ENCODE measurements at regions not wholly inside any gene's neighbourhood (a gene's known extent, or its start where the extent isn't known, plus 50 kb on each side); places are given as distances from the start of the nearest gene placed in this dataset.

DNA sequence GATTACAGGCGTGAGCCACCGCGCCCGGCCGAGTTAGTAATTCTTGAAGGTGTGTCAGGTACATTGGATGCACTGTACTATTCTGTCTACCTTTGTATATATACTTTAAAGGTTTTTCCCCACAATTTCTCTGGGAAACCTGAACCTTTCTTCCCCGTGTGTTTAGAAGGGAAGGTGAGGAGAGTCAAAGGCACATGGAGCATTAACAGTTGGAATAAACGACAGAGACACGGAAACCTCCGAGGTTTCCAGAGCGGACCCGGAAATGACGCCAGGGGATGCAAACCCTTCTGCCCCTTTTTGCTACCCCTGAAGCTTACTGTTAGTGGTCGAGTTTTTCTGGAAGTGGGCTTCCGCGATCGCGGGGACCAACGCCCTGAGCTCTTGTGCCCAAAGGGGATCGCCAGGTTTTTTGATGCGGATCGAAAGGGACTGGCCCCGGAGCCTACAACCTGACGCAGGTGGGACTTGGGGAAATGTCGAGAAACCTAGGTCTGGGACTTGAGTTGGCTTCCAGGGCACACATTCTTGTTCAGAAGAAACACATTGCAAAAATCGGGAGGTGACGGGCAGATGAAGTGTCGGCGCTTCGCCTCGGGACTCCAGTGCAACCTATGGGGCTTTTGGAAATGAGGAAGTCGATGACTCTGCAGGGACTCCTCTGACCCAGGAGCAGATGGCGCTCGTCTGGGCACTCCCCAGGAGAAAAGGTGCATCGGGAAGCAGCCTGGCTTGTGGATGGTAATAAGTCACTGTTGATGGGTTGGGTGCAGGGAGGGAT lies 218.2 kb downstream of the OR2B2 start (continued):
- TF ChIP-seq, protein P1, sequence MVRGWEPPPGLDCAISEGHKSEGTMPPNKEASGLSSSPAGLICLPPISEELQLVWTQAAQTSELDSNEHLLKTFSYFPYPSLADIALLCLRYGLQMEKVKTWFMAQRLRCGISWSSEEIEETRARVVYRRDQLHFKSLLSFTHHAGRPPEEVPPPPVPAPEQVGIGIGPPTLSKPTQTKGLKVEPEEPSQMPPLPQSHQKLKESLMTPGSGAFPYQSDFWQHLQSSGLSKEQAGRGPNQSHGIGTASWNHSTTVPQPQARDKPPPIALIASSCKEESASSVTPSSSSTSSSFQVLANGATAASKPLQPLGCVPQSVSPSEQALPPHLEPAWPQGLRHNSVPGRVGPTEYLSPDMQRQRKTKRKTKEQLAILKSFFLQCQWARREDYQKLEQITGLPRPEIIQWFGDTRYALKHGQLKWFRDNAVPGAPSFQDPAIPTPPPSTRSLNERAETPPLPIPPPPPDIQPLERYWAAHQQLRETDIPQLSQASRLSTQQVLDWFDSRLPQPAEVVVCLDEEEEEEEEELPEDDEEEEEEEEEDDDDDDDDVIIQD (CRISPR knock-in tag; IDR thresholded peaks at IDR 0.05; ENCODE audit: low read depth): no peak; the same call in 1 of the 2 replicates
- no peak for TF ChIP-seq PCBP1 (IDR thresholded peaks at IDR 0.05; ENCODE audit: borderline replicate concordance, low read depth, low read length)
- TF ChIP-seq RFX1 (IDR thresholded peaks at IDR 0.05): no peak
- TF ChIP-seq, protein P2, sequence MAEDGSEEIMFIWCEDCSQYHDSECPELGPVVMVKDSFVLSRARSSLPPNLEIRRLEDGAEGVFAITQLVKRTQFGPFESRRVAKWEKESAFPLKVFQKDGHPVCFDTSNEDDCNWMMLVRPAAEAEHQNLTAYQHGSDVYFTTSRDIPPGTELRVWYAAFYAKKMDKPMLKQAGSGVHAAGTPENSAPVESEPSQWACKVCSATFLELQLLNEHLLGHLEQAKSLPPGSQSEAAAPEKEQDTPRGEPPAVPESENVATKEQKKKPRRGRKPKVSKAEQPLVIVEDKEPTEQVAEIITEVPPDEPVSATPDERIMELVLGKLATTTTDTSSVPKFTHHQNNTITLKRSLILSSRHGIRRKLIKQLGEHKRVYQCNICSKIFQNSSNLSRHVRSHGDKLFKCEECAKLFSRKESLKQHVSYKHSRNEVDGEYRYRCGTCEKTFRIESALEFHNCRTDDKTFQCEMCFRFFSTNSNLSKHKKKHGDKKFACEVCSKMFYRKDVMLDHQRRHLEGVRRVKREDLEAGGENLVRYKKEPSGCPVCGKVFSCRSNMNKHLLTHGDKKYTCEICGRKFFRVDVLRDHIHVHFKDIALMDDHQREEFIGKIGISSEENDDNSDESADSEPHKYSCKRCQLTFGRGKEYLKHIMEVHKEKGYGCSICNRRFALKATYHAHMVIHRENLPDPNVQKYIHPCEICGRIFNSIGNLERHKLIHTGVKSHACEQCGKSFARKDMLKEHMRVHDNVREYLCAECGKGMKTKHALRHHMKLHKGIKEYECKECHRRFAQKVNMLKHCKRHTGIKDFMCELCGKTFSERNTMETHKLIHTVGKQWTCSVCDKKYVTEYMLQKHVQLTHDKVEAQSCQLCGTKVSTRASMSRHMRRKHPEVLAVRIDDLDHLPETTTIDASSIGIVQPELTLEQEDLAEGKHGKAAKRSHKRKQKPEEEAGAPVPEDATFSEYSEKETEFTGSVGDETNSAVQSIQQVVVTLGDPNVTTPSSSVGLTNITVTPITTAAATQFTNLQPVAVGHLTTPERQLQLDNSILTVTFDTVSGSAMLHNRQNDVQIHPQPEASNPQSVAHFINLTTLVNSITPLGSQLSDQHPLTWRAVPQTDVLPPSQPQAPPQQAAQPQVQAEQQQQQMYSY (CRISPR knock-in tag; IDR thresholded peaks at IDR 0.05): no peak
- TF ChIP-seq, protein P3, sequence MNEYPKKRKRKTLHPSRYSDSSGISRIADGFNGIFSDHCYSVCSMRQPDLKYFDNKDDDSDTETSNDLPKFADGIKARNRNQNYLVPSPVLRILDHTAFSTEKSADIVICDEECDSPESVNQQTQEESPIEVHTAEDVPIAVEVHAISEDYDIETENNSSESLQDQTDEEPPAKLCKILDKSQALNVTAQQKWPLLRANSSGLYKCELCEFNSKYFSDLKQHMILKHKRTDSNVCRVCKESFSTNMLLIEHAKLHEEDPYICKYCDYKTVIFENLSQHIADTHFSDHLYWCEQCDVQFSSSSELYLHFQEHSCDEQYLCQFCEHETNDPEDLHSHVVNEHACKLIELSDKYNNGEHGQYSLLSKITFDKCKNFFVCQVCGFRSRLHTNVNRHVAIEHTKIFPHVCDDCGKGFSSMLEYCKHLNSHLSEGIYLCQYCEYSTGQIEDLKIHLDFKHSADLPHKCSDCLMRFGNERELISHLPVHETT (CRISPR knock-in tag; conservative IDR thresholded peaks at IDR 0.05): no peak
- 0 out of 2 replicates have a peak, but pooled peaks have one; percentile 35 for TF ChIP-seq ZNF816 (CRISPR knock-in tag; IDR thresholded peaks at IDR 0.05; ENCODE audit: borderline replicate concordance)
- no peak for TF ChIP-seq SP1 (IDR thresholded peaks at IDR 0.05)
- 0 out of 2 replicates have a peak, but pooled peaks have one; percentile 26 for TF ChIP-seq SP1 (CRISPR knock-in tag; IDR thresholded peaks at IDR 0.05)
- TF ChIP-seq, protein P4, sequence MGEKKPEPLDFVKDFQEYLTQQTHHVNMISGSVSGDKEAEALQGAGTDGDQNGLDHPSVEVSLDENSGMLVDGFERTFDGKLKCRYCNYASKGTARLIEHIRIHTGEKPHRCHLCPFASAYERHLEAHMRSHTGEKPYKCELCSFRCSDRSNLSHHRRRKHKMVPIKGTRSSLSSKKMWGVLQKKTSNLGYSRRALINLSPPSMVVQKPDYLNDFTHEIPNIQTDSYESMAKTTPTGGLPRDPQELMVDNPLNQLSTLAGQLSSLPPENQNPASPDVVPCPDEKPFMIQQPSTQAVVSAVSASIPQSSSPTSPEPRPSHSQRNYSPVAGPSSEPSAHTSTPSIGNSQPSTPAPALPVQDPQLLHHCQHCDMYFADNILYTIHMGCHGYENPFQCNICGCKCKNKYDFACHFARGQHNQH (CRISPR knock-in tag; IDR thresholded peaks at IDR 0.05): peak; percentile 56; the same call in 1 of the 2 replicates
- peak; percentile 81; the same call in 1 of the 2 replicates for TF ChIP-seq ZNF350 (CRISPR knock-in tag; IDR thresholded peaks at IDR 0.05; ENCODE audit: borderline replicate concordance, low read depth)
- TF ChIP-seq YY1 (IDR thresholded peaks at IDR 0.05; ENCODE audit: insufficient read depth, insufficient replicate concordance, low read depth, low read length): no peak
- no peak for TF ChIP-seq ZSCAN22 (CRISPR knock-in tag; IDR thresholded peaks at IDR 0.05)
- no peak for TF ChIP-seq ZNF660 (CRISPR knock-in tag; IDR thresholded peaks at IDR 0.05; ENCODE audit: borderline replicate concordance, low read depth)
- TF ChIP-seq, protein P5, sequence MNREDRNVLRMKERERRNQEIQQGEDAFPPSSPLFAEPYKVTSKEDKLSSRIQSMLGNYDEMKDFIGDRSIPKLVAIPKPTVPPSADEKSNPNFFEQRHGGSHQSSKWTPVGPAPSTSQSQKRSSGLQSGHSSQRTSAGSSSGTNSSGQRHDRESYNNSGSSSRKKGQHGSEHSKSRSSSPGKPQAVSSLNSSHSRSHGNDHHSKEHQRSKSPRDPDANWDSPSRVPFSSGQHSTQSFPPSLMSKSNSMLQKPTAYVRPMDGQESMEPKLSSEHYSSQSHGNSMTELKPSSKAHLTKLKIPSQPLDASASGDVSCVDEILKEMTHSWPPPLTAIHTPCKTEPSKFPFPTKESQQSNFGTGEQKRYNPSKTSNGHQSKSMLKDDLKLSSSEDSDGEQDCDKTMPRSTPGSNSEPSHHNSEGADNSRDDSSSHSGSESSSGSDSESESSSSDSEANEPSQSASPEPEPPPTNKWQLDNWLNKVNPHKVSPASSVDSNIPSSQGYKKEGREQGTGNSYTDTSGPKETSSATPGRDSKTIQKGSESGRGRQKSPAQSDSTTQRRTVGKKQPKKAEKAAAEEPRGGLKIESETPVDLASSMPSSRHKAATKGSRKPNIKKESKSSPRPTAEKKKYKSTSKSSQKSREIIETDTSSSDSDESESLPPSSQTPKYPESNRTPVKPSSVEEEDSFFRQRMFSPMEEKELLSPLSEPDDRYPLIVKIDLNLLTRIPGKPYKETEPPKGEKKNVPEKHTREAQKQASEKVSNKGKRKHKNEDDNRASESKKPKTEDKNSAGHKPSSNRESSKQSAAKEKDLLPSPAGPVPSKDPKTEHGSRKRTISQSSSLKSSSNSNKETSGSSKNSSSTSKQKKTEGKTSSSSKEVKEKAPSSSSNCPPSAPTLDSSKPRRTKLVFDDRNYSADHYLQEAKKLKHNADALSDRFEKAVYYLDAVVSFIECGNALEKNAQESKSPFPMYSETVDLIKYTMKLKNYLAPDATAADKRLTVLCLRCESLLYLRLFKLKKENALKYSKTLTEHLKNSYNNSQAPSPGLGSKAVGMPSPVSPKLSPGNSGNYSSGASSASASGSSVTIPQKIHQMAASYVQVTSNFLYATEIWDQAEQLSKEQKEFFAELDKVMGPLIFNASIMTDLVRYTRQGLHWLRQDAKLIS (CRISPR knock-in tag; IDR thresholded peaks at IDR 0.05): no peak
- no peak for TF ChIP-seq JARID2 (CRISPR knock-in tag; IDR thresholded peaks at IDR 0.05; ENCODE audit: insufficient replicate concordance)
- TF ChIP-seq ZBTB42 (CRISPR knock-in tag; IDR thresholded peaks at IDR 0.05): 0 out of 2 replicates have a peak, but pooled peaks have one; percentile 11
- no peak for TF ChIP-seq ZFYVE20 (CRISPR knock-in tag; IDR thresholded peaks at IDR 0.05; ENCODE audit: borderline replicate concordance, low read depth)

Measured in HepG2 (cell line).